Fibroblast of mammary gland (primary cell): ENCODE measurements at regions not wholly inside any gene's neighbourhood (a gene's known extent, or its start where the extent isn't known, plus 50 kb on each side); places are given as distances from the start of the nearest gene placed in this dataset.
"Not testable (repeated sequence)": the region's sequence is repeated elsewhere in the genome, so short reads cannot be mapped to it uniquely, and the experiment has no call there.

Source experiments
- DNase-seq: peaks from one replicate; pipeline ENCODE4 v3.0.0-alpha.2; 2010; ENCODE audit warnings: low read depth
- H3K4me3 ChIP-seq: 2 replicates; pipeline ENCODE4 v1.5.1; 2011; ENCODE audit warnings: low read depth, mild to moderate bottlenecking, low read length, moderate library complexity; ENCODE audit not compliant: control insufficient read depth
- CTCF ChIP-seq: conservative IDR thresholded peaks from 2 replicates; pipeline ENCODE4 v1.5.1; 2011; ENCODE audit warnings: low read depth, low read length, inconsistent platforms; ENCODE audit not compliant: control insufficient read depth, insufficient read depth

- DNase-seq = no peak
- no peak for TF ChIP-seq CTCF
- peak overlapping the region; percentile 14 for H3K4me3 ChIP-seq
Measured at GRCh38 chr6:144364782-144365181, 79.6 kb downstream of the UTRN start.

DNA sequence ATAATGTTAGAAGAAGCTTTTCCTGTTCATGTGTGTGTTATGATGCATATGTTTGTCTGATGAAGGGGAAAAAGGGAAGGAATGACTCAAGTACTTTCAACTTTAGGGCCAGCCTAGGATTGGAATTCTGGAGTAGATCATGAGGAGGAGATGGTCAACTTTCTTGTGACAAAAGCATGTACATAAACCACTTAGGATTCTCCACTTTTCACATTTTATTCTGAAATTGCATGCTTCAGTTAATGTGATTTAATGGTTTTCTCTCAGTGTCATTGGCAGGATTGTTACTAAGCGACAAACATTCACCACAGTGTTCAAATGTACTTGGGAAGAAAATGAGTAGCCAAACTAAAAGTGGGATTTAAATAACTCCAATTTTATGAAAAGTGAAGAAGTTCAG is 80.1 kb downstream of the UTRN start:
- no peak overlapping the region for H3K4me3 ChIP-seq
- no peak for DNase-seq
- no peak for TF ChIP-seq CTCF

- not testable (repeated sequence) for DNase-seq, H3K4me3 ChIP-seq
Measured at GRCh38 chr6:144369696-144370095, 84.6 kb downstream of the UTRN start.

DNA sequence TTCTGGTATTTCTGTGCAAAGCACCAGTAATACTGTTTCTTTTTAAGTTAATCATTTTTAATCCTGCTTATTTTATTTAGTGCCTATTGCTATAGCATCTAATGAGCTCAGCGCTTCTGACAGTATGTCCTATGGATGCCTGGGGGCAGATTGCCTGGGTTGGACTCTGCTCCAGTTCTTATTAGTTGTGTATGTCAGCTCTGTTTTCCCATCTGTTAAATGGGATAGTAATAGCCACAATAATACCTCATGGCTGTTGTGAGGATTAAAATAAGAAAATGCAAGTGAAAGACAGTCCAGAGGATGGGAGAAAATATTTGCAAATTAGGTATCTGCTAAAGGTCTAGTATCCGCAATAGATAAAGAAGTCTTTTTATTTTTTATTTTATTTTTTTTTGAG is 87.0 kb downstream of the UTRN start:
- H3K4me3 ChIP-seq = no peak overlapping the region
- DNase-seq = no peak
- no peak for TF ChIP-seq CTCF

DNA sequence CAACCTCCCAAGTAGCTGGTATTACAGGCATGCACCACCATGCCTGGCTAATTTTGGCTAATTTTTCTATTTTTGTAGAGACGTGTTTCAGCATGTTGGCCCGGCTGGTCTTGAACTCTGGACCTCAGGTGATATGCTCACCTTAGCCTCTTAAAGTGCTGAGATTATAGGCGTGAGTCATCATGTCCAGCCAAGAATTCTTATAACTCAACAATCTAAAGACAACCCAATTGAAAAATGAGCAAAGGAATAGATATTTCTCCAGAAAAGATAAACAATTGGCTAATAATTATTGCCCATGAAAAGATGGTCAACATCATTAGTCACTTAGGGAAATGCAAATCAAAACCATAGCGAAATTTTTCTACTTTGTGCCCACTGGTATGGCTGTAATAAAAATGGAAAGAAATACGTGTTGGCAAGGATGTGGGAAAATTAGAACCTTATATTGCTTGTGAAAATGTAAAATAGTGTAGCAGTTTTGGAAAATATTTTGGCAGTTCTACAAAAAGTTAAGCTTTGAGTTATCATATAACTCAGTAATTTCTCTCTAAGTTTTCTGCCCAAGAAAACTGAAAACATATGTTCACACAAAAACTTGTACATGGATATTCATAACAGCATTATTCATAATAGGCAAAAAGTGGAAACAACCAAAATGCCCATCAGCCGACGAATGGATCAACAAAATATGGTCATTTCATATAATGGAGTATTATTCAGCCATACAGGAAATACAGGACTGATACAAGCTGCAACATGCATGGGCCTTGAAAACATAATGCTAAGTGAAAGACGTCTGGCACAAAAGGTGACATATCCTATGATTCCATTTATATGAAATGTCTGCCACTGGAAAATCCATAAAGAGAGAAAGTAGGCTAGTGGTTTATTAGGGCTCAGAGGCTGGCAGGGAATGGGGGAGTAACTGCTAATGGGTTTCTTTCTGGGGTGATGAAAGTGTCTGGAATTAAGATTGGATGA is 87.8 kb downstream of the UTRN start:
- TF ChIP-seq CTCF = no peak
- no peak overlapping the region for H3K4me3 ChIP-seq
- no peak for DNase-seq

- not testable (repeated sequence) for DNase-seq, H3K4me3 ChIP-seq
Measured at GRCh38 chr6:144374525-144374924, 89.4 kb downstream of the UTRN start.

GRCh38 chr6:144377586-144378210 is 92.6 kb downstream of the UTRN start:
- no peak overlapping the region for H3K4me3 ChIP-seq
- no peak for TF ChIP-seq CTCF
- DNase-seq = peak; percentile 85
